ENCODE measurements at regions not wholly inside any gene's neighbourhood (a gene's known extent, or its start where the extent isn't known, plus 50 kb on each side); places are given as distances from the start of the nearest gene placed in this dataset.
"Not testable (repeated sequence)": the region's sequence is repeated elsewhere in the genome, so short reads cannot be mapped to it uniquely, and the experiment has no call there.

GRCh38 chr22:23449748-23450433 is 130.2 kb downstream of the IGLL1 start:
- intact Hi-C loops (cut with DNase I) = not testable (repeated sequence)
- peak in 4 of 42 donors; percentile 17 to 35 (median 24) for DNase-seq

- intact Hi-C loops (cut with DNase I) = not testable (repeated sequence)
- DNase-seq = peak in 1 of 42 donors; percentile 14
Measured at GRCh38 chr22:23448499-23449288, 131.4 kb downstream of the IGLL1 start.

GRCh38 chr22:23446796-23447350 is 133.2 kb downstream of the IGLL1 start:
- intact Hi-C loops (cut with DNase I) = no loop called here
- peak in 2 of 42 donors; percentile 7 to 33 for DNase-seq

- intact Hi-C loops (cut with DNase I); DNase-seq: not testable (repeated sequence)
Measured at GRCh38 chr22:23446194-23446593, 133.9 kb downstream of the IGLL1 start.

- intact Hi-C loops (cut with DNase I) = not testable (repeated sequence)
Measured at GRCh38 chr22:23443905-23444304, 136.2 kb downstream of the IGLL1 start.

GRCh38 chr22:23439581-23439980 is 140.5 kb downstream of the IGLL1 start:
- intact Hi-C loops (cut with DNase I); DNase-seq: not testable (repeated sequence)

More at GRCh38 chr22:23443905-23444304, 136.2 kb downstream of the IGLL1 start:
- DNase-seq = not testable (repeated sequence)

GRCh38 chr22:23438216-23438615 is 141.9 kb downstream of the IGLL1 start:
- DNase-seq = peak in 1 of 42 donors; percentile 6
- intact Hi-C loops (cut with DNase I) = no loop called here

GRCh38 chr22:23437779-23438178 is 142.3 kb downstream of the IGLL1 start:
- intact Hi-C loops (cut with DNase I) = no loop called here
- DNase-seq = peak in 1 of 42 donors; percentile 16

- DNase-seq; intact Hi-C loops (cut with DNase I): not testable (repeated sequence)
Measured at GRCh38 chr22:23437107-23437395, 143.0 kb downstream of the IGLL1 start.

- DNase-seq; intact Hi-C loops (cut with DNase I): not testable (repeated sequence)
Measured at GRCh38 chr22:23436354-23437106, 143.6 kb downstream of the IGLL1 start.

- intact Hi-C loops (cut with DNase I); DNase-seq: not testable (repeated sequence)
Measured at GRCh38 chr22:23435186-23435585, 144.9 kb downstream of the IGLL1 start.

GRCh38 chr22:23434198-23434830 is 145.8 kb downstream of the IGLL1 start:
- intact Hi-C loops (cut with DNase I); DNase-seq: not testable (repeated sequence)

- intact Hi-C loops (cut with DNase I) = not testable (repeated sequence)
- peak in 14 of 42 donors; percentile 6 to 35 (median 24) for DNase-seq
Measured at GRCh38 chr22:23433127-23434005, 146.7 kb downstream of the IGLL1 start.

GRCh38 chr22:23432719-23433118 is 147.4 kb downstream of the IGLL1 start:
- DNase-seq; intact Hi-C loops (cut with DNase I): not testable (repeated sequence)

GRCh38 chr22:23431337-23432072 is 148.6 kb downstream of the IGLL1 start:
- no peak for DNase-seq
- intact Hi-C loops (cut with DNase I) = no loop called here

GRCh38 chr22:23424551-23425068 is 155.5 kb downstream of the IGLL1 start:
- intact Hi-C loops (cut with DNase I); DNase-seq: not testable (repeated sequence)

- intact Hi-C loops (cut with DNase I) = no loop called here
- no peak for DNase-seq
Measured at GRCh38 chr22:23424031-23424430, 156.1 kb downstream of the IGLL1 start.

Measured in head of caudate nucleus (tissue), 42 donors.